A673 (cell line): ENCODE measurements at regions not wholly inside any gene's neighbourhood (a gene's known extent, or its start where the extent isn't known, plus 50 kb on each side); places are given as distances from the start of the nearest gene placed in this dataset.

Source experiments
- BruUV-seq: library from RNA; stranded (reverse); fragments of 400-500 nt; replicated peaks from 2 replicates; lab custom pipeline; 2021; lab: Mats Ljungman, UMichigan
- CTCF ChIA-PET: fragments of 300-600 bp; sonication (Branson Sonifier 250); formaldehyde crosslinking; loops from one replicate; lab custom pipeline; 2022; ENCODE audit warnings: antibody characterized with exemption; lab: Charles Lee
- POLR2A ChIA-PET: fragments of 300-600 bp; sonication (Branson Sonifier 250); formaldehyde crosslinking; loops from one replicate; lab custom pipeline; 2022; ENCODE audit warnings: antibody characterized with exemption; ENCODE audit not compliant: low non-redundant PET; lab: Charles Lee
- DNase-seq: peaks from one replicate; pipeline ENCODE4 v3.0.0-alpha.2; 2015; ENCODE audit warnings: low spot score
- H3K27ac ChIP-seq: fragments of 200-600 bp; sonication (generic); 2 replicates; pipeline ENCODE4 v1.5.1; 2016; ENCODE audit warnings: mixed run types, low read depth, mild to moderate bottlenecking, mixed read lengths, antibody characterized with exemption, low read length; ENCODE audit not compliant: poor library complexity, severe bottlenecking
- H3K27me3 ChIP-seq: fragments of 200-600 bp; sonication (generic); replicated peaks from 2 replicates; pipeline ENCODE4 v1.6.1; 2017; ENCODE audit warnings: mixed run types, low read depth, mild to moderate bottlenecking, mixed read lengths, antibody characterized with exemption, low read length; ENCODE audit not compliant: insufficient read depth, poor library complexity
- H3K36me3 ChIP-seq: fragments of 200-600 bp; sonication (generic); 2 replicates; pipeline ENCODE4 v1.6.1; 2016; ENCODE audit warnings: mixed run types, mild to moderate bottlenecking, mixed read lengths, antibody characterized with exemption, low read length; ENCODE audit not compliant: insufficient read depth, poor library complexity, severe bottlenecking
- H3K4me1 ChIP-seq: fragments of 200-600 bp; sonication (generic); 2 replicates; pipeline ENCODE4 v1.6.1; 2017; ENCODE audit warnings: mixed run types, mild to moderate bottlenecking, mixed read lengths, antibody characterized with exemption, low read length; ENCODE audit not compliant: insufficient read depth, poor library complexity, severe bottlenecking
- H3K4me3 ChIP-seq: fragments of 200-600 bp; sonication (generic); 2 replicates; pipeline ENCODE4 v1.5.1; 2016; ENCODE audit warnings: low read depth, mixed run types, mild to moderate bottlenecking, mixed read lengths, low read length; ENCODE audit not compliant: poor library complexity, severe bottlenecking
- H3K9me3 ChIP-seq: fragments of 200-600 bp; sonication (generic); 2 replicates; pipeline ENCODE4 v1.6.1; 2016; ENCODE audit warnings: mixed run types, low read depth, mild to moderate bottlenecking, mixed read lengths, antibody characterized with exemption, low read length; ENCODE audit not compliant: poor library complexity, severe bottlenecking
- CTCF ChIP-seq: fragments of 300-800, 200-600 bp; sonication (generic); conservative IDR thresholded peaks from 2 replicates; pipeline ENCODE4 v1.5.1; 2017; ENCODE audit warnings: low read depth, mild to moderate bottlenecking, antibody characterized with exemption, low read length, moderate library complexity, mixed read lengths
- EZH2 ChIP-seq: fragments of 200-600 bp; sonication (generic); IDR thresholded peaks from 2 replicates; pipeline ENCODE4 v1.6.1; 2017; ENCODE audit warnings: borderline replicate concordance, low read depth, mild to moderate bottlenecking, mixed read lengths, antibody characterized with exemption, low read length; ENCODE audit not compliant: poor library complexity, severe bottlenecking
- intact Hi-C: fragments of 100-400 bp; cut with micrococcal nuclease; formaldehyde crosslinking; loops from one replicate; pipeline ENCODE4 v1.10.0; 2022; ENCODE audit not compliant: unreplicated experiment

- intact Hi-C loops = no loop called here
- Histone ChIP-seq H3K27ac (no peak overlapping the region), H3K9me3 (no peaks in the 10 kb centered on the region), H3K27me3 (no peaks in the 10 kb centered on the region), H3K36me3 (no peaks in the 10 kb centered on the region), H3K4me3 (no peak overlapping the region), H3K4me1 (no peaks in the 10 kb centered on the region)
- TF ChIP-seq CTCF (no peak), EZH2 (no peak)
- ChIA-PET CTCF (no interaction called here), POLR2A (no interaction called here)
- BruUV-seq = no TSS peak
- DNase-seq = peak; percentile 37
Measured at GRCh38 chr13:60788156-60788829, 391.3 kb downstream of the TDRD3 start.

DNA sequence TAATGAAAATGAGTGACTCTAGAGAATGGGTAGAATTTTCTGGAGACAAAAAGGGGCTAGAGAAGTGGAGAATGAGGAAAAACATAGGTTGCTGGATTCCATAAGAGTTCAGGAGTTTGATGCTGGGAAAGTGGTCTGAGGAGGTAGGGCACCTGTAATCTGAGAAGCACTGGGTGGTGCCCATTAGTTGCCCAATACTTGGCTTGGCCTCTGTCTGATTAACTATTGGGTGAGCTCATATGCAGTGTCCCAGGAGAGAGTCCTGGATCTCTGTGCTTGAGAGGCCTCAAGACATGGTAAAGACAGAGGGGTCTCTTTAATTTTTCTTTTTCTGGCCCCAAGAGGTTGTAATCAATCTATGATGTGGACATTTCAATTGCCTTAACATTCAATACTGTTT lies 390.1 kb downstream of the TDRD3 start:
- no peak overlapping the region for H3K27ac ChIP-seq
- peak; percentile 7 for DNase-seq
- TF ChIP-seq EZH2 = no peak
- no peak for TF ChIP-seq CTCF
- no peaks in the 10 kb centered on the region for H3K4me1 ChIP-seq
- no peaks in the 10 kb centered on the region for H3K9me3 ChIP-seq
- H3K36me3 ChIP-seq = no peaks in the 10 kb centered on the region
- ChIA-PET CTCF (no interaction called here), POLR2A (no interaction called here)
- no TSS peak for BruUV-seq
- no peak overlapping the region for H3K4me3 ChIP-seq
- no peaks in the 10 kb centered on the region for H3K27me3 ChIP-seq
- intact Hi-C loops = no loop called here

GRCh38 chr13:60772726-60773125 lies 375.7 kb downstream of the TDRD3 start:
- Histone ChIP-seq H3K4me1 (no peaks in the 10 kb centered on the region), H3K27ac (no peak overlapping the region), H3K27me3 (no peaks in the 10 kb centered on the region), H3K4me3 (no peak overlapping the region), H3K9me3 (no peaks in the 10 kb centered on the region), H3K36me3 (no peaks in the 10 kb centered on the region)
- no peak for DNase-seq
- CTCF ChIA-PET = no interaction called here
- intact Hi-C loops = no loop called here
- POLR2A ChIA-PET = no interaction called here
- no TSS peak for BruUV-seq
- TF ChIP-seq EZH2 (no peak), CTCF (no peak)
